ENCODE measurements at regions not wholly inside any gene's neighbourhood (a gene's known extent, or its start where the extent isn't known, plus 50 kb on each side); places are given as distances from the start of the nearest gene placed in this dataset.

- DNase-seq (no peak), ATAC-seq (no peak)
- H3K27me3 ChIP-seq (ENCODE audit: control insufficient read depth, insufficient read depth): no peaks in the 10 kb centered on the region
- WGBS: 90% methylated on average over 4 of the region's 4 CpGs
- intact Hi-C loops (cut with DNase I): no loop called here
- no peaks in the 10 kb centered on the region for H3K4me1 ChIP-seq (ENCODE audit: control insufficient read depth, insufficient read depth, low read length)
- H3K4me3 ChIP-seq (ENCODE audit: low read length): no peak overlapping the region
- H3K9me3 ChIP-seq (ENCODE audit: control insufficient read depth, low read length): no peaks in the 10 kb centered on the region
- no peak overlapping the region for H3K27ac ChIP-seq (ENCODE audit: low read length)
Measured at GRCh38 chr3:78003090-78003489, 963.2 kb downstream of the ROBO2 start.

GRCh38 chr3:78004571-78004970 lies 964.7 kb downstream of the ROBO2 start:
- no peaks in the 10 kb centered on the region for H3K27me3 ChIP-seq (ENCODE audit: control insufficient read depth, insufficient read depth)
- DNase-seq (no peak), ATAC-seq (no peak)
- WGBS: 64% methylated on average over 2 of the region's 2 CpGs
- H3K27ac ChIP-seq (ENCODE audit: low read length): no peak overlapping the region
- no peaks in the 10 kb centered on the region for H3K9me3 ChIP-seq (ENCODE audit: control insufficient read depth, low read length)
- intact Hi-C loops (cut with DNase I): no loop called here
- H3K4me3 ChIP-seq (ENCODE audit: low read length): no peak overlapping the region
- H3K4me1 ChIP-seq (ENCODE audit: control insufficient read depth, insufficient read depth, low read length): no peaks in the 10 kb centered on the region

- H3K27me3 ChIP-seq (ENCODE audit: control insufficient read depth, insufficient read depth): no peaks in the 10 kb centered on the region
- DNase-seq (no peak), ATAC-seq (no peak)
- H3K4me3 ChIP-seq (ENCODE audit: low read length): no peak overlapping the region
- 77% methylated on average over 1 of the region's 1 CpG for WGBS
- intact Hi-C loops (cut with DNase I): no loop called here
- H3K4me1 ChIP-seq (ENCODE audit: control insufficient read depth, insufficient read depth, low read length): no peaks in the 10 kb centered on the region
- no peaks in the 10 kb centered on the region for H3K9me3 ChIP-seq (ENCODE audit: control insufficient read depth, low read length)
- no peak overlapping the region for H3K27ac ChIP-seq (ENCODE audit: low read length)
Measured at GRCh38 chr3:78013653-78014052, 973.8 kb downstream of the ROBO2 start.

- intact Hi-C loops (cut with DNase I): no loop called here
- Histone ChIP-seq H3K4me1 (ENCODE audit: control insufficient read depth, insufficient read depth, low read length) (no peaks in the 10 kb centered on the region), H3K27me3 (ENCODE audit: control insufficient read depth, insufficient read depth) (no peaks in the 10 kb centered on the region), H3K9me3 (ENCODE audit: control insufficient read depth, low read length) (no peaks in the 10 kb centered on the region), H3K4me3 (ENCODE audit: low read length) (no peak overlapping the region), H3K27ac (ENCODE audit: low read length) (no peak overlapping the region)
- no peak for ATAC-seq
- 74% methylated on average over 1 of the region's 1 CpG for WGBS
- DNase-seq: no peak
Measured at GRCh38 chr3:78015856-78016255, 976.0 kb downstream of the ROBO2 start.

- no peak for ATAC-seq
- WGBS: 83% methylated on average over 3 of the region's 3 CpGs
- no peak overlapping the region for H3K27ac ChIP-seq (ENCODE audit: low read length)
Measured at GRCh38 chr3:78021710-78022109, 981.8 kb downstream of the ROBO2 start.

GRCh38 chr3:78022232-78022631 lies 982.3 kb downstream of the ROBO2 start:
- intact Hi-C loops (cut with DNase I): no loop called here
- ATAC-seq: no peak
- 84% methylated on average over 5 of the region's 5 CpGs for WGBS

More at GRCh38 chr3:78021710-78022109, 981.8 kb downstream of the ROBO2 start:
- no peak overlapping the region for H3K4me3 ChIP-seq (ENCODE audit: low read length)
- intact Hi-C loops (cut with DNase I): no loop called here
- H3K9me3 ChIP-seq (ENCODE audit: control insufficient read depth, low read length): no peaks in the 10 kb centered on the region
- no peaks in the 10 kb centered on the region for H3K27me3 ChIP-seq (ENCODE audit: control insufficient read depth, insufficient read depth)
- no peak for DNase-seq
- no peaks in the 10 kb centered on the region for H3K4me1 ChIP-seq (ENCODE audit: control insufficient read depth, insufficient read depth, low read length)

GRCh38 chr3:78023257-78023656 lies 983.4 kb downstream of the ROBO2 start:
- Histone ChIP-seq H3K9me3 (ENCODE audit: control insufficient read depth, low read length) (no peaks in the 10 kb centered on the region), H3K4me3 (ENCODE audit: low read length) (no peak overlapping the region), H3K4me1 (ENCODE audit: control insufficient read depth, insufficient read depth, low read length) (no peaks in the 10 kb centered on the region), H3K27me3 (ENCODE audit: control insufficient read depth, insufficient read depth) (no peaks in the 10 kb centered on the region), H3K27ac (ENCODE audit: low read length) (no peak overlapping the region)
- 96% methylated on average over 3 of the region's 3 CpGs for WGBS
- intact Hi-C loops (cut with DNase I): no loop called here
- ATAC-seq (no peak), DNase-seq (no peak)

More at GRCh38 chr3:78022232-78022631, 982.3 kb downstream of the ROBO2 start:
- Histone ChIP-seq H3K27me3 (ENCODE audit: control insufficient read depth, insufficient read depth) (no peaks in the 10 kb centered on the region), H3K9me3 (ENCODE audit: control insufficient read depth, low read length) (no peaks in the 10 kb centered on the region), H3K4me3 (ENCODE audit: low read length) (no peak overlapping the region), H3K27ac (ENCODE audit: low read length) (no peak overlapping the region), H3K4me1 (ENCODE audit: control insufficient read depth, insufficient read depth, low read length) (no peaks in the 10 kb centered on the region)
- no peak for DNase-seq

GRCh38 chr3:78025916-78026315 lies 986.0 kb downstream of the ROBO2 start:
- no peaks in the 10 kb centered on the region for H3K9me3 ChIP-seq (ENCODE audit: control insufficient read depth, low read length)
- WGBS: 75% methylated on average over 5 of the region's 5 CpGs
- no peak overlapping the region for H3K27ac ChIP-seq (ENCODE audit: low read length)
- no peak for DNase-seq
- no peaks in the 10 kb centered on the region for H3K27me3 ChIP-seq (ENCODE audit: control insufficient read depth, insufficient read depth)
- ATAC-seq: no peak
- no peak overlapping the region for H3K4me3 ChIP-seq (ENCODE audit: low read length)
- H3K4me1 ChIP-seq (ENCODE audit: control insufficient read depth, insufficient read depth, low read length): no peaks in the 10 kb centered on the region
- intact Hi-C loops (cut with DNase I): no loop called here

GRCh38 chr3:78026318-78026828 lies 986.5 kb downstream of the ROBO2 start:
- DNase-seq: no peak
- no peak for ATAC-seq
- 91% methylated on average over 1 of the region's 1 CpG for WGBS
- H3K4me1 ChIP-seq (ENCODE audit: control insufficient read depth, insufficient read depth, low read length): no peaks in the 10 kb centered on the region
- H3K27me3 ChIP-seq (ENCODE audit: control insufficient read depth, insufficient read depth): no peaks in the 10 kb centered on the region
- intact Hi-C loops (cut with DNase I): no loop called here
- no peak overlapping the region for H3K4me3 ChIP-seq (ENCODE audit: low read length)
- H3K9me3 ChIP-seq (ENCODE audit: control insufficient read depth, low read length): no peaks in the 10 kb centered on the region
- H3K27ac ChIP-seq (ENCODE audit: low read length): no peak overlapping the region

- ATAC-seq (no peak), DNase-seq (peak; percentile 8 to 51 (median 33))
- Histone ChIP-seq H3K4me1 (ENCODE audit: control insufficient read depth, insufficient read depth, low read length) (no peaks in the 10 kb centered on the region), H3K9me3 (ENCODE audit: control insufficient read depth, low read length) (no peaks in the 10 kb centered on the region), H3K27ac (ENCODE audit: low read length) (no peak overlapping the region), H3K27me3 (ENCODE audit: control insufficient read depth, insufficient read depth) (no peaks in the 10 kb centered on the region), H3K4me3 (ENCODE audit: low read length) (no peak overlapping the region)
- WGBS: 96% methylated on average over 39 of the region's 39 CpGs
- intact Hi-C loops (cut with DNase I): no loop called here
Measured at GRCh38 chr3:78029775-78030174, 989.9 kb downstream of the ROBO2 start.

- no peak for DNase-seq
- intact Hi-C loops (cut with DNase I): no loop called here
- H3K9me3 ChIP-seq (ENCODE audit: control insufficient read depth, low read length): no peaks in the 10 kb centered on the region
- no peaks in the 10 kb centered on the region for H3K27me3 ChIP-seq (ENCODE audit: control insufficient read depth, insufficient read depth)
- H3K4me3 ChIP-seq (ENCODE audit: low read length): no peak overlapping the region
- 15% methylated on average over 7 of the region's 7 CpGs for WGBS
- no peak overlapping the region for H3K27ac ChIP-seq (ENCODE audit: low read length)
- no peaks in the 10 kb centered on the region for H3K4me1 ChIP-seq (ENCODE audit: control insufficient read depth, insufficient read depth, low read length)
- no peak for ATAC-seq
Measured at GRCh38 chr3:78035131-78035641, 995.3 kb downstream of the ROBO2 start.

GRCh38 chr3:78041486-78041885 lies 1001.6 kb downstream of the ROBO2 start:
- H3K27ac ChIP-seq (ENCODE audit: low read length): no peak overlapping the region
- no peaks in the 10 kb centered on the region for H3K9me3 ChIP-seq (ENCODE audit: control insufficient read depth, low read length)
- intact Hi-C loops (cut with DNase I): no loop called here
- no peaks in the 10 kb centered on the region for H3K4me1 ChIP-seq (ENCODE audit: control insufficient read depth, insufficient read depth, low read length)
- DNase-seq (no peak), ATAC-seq (no peak)
- H3K4me3 ChIP-seq (ENCODE audit: low read length): no peak overlapping the region
- no peaks in the 10 kb centered on the region for H3K27me3 ChIP-seq (ENCODE audit: control insufficient read depth, insufficient read depth)
- WGBS: 81% methylated on average over 1 of the region's 1 CpG
